ENCODE measurements at regions not wholly inside any gene's neighbourhood (a gene's known extent, or its start where the extent isn't known, plus 50 kb on each side); places are given as distances from the start of the nearest gene placed in this dataset.
A peak's percentile ranks its signal among the peaks of the same experiment; 100 is the strongest.

GRCh38 chr14:105864651-105865265, 338.4 kb downstream of the TMEM121 start:
- H3K36me3 ChIP-seq (ENCODE audit: insufficient read depth, low read length), result no peaks in the 10 kb centered on the region
- peak in 2 of 14 experiments; percentile 4 to 32 for DNase-seq

GRCh38 chr14:105865266-105865903, 339.0 kb downstream of the TMEM121 start:
- Mint-ChIP-seq H3K4me1 (ENCODE audit: low read depth) (peaks cover 24% of the 10 kb centered on the region), H3K27me3 (peaks cover 12% of the 10 kb centered on the region), H3K4me3 (no peak overlapping the region), H3K27ac (no peak overlapping the region), H3K9me3 (no peaks in the 10 kb centered on the region), H3K36me3 (ENCODE audit: low read depth) (no peaks in the 10 kb centered on the region)
- Histone ChIP-seq H3K36me3 (ENCODE audit: insufficient read depth, low read length) (no peaks in the 10 kb centered on the region), H3K4me1 (ENCODE audit: insufficient read depth, low read length) (peaks cover 20% of the 10 kb centered on the region), H3K27ac (ENCODE audit: low read depth in 1 of 2, low read length in 2 of 2) (no peak overlapping the region), H3K27me3 (ENCODE audit: control insufficient read depth in 1 of 2, insufficient read depth in 2 of 2, low read length in 2 of 2) (peaks cover 8 to 12% of the 10 kb centered on the region in 2 experiments), H3K4me3 (ENCODE audit: low read length) (no peak overlapping the region), H3K9me3 (ENCODE audit: control insufficient read depth in 1 of 2, insufficient read depth in 1 of 2, low read length in 2 of 2) (peaks cover 0 to 26% of the 10 kb centered on the region in 2 experiments)
- no peak for ATAC-seq (ENCODE audit: poor library complexity)
- CTCF ChIA-PET, result no interaction called here
- TF ChIP-seq CTCF (IDR thresholded peaks at IDR 0.05), result no peak
- intact Hi-C loops (cut with DNase I, micrococcal nuclease), result no loop called here
- POLR2A ChIA-PET, result no interaction called here
- DNase-seq, result peak in 2 of 14 experiments; percentile 6 to 22

More at GRCh38 chr14:105864651-105865265, 338.4 kb downstream of the TMEM121 start:
- no peak for TF ChIP-seq CTCF (IDR thresholded peaks at IDR 0.05)
- no peak overlapping the region for H3K4me3 Mint-ChIP-seq
- ATAC-seq (ENCODE audit: poor library complexity), result no peak
- POLR2A ChIA-PET, result no interaction called here
- H3K27ac Mint-ChIP-seq, result no peak overlapping the region
- CTCF ChIA-PET, result no interaction called here
- intact Hi-C loops (cut with DNase I, micrococcal nuclease), result no loop called here
- peaks cover 27% of the 10 kb centered on the region for H3K4me1 Mint-ChIP-seq (ENCODE audit: low read depth)
- peaks cover 26% of the 10 kb centered on the region for H3K4me1 ChIP-seq (ENCODE audit: insufficient read depth, low read length)
- no peak overlapping the region for H3K27ac ChIP-seq (ENCODE audit: low read depth in 1 of 2, low read length in 2 of 2)
- peaks cover 0 to 31% of the 10 kb centered on the region in 2 experiments for H3K9me3 ChIP-seq (ENCODE audit: control insufficient read depth in 1 of 2, insufficient read depth in 1 of 2, low read length in 2 of 2)
- H3K27me3 ChIP-seq (ENCODE audit: control insufficient read depth in 1 of 2, insufficient read depth in 2 of 2, low read length in 2 of 2), result peaks cover 8 to 12% of the 10 kb centered on the region in 2 experiments
- peaks cover 12% of the 10 kb centered on the region for H3K27me3 Mint-ChIP-seq
- H3K9me3 Mint-ChIP-seq, result no peaks in the 10 kb centered on the region
- H3K4me3 ChIP-seq (ENCODE audit: low read length), result no peak overlapping the region
- no peaks in the 10 kb centered on the region for H3K36me3 Mint-ChIP-seq (ENCODE audit: low read depth)

- Histone ChIP-seq H3K4me1 (ENCODE audit: insufficient read depth, low read length) (peaks cover 12% of the 10 kb centered on the region), H3K27me3 (ENCODE audit: control insufficient read depth in 1 of 2, insufficient read depth in 2 of 2, low read length in 2 of 2) (peaks cover 8 to 12% of the 10 kb centered on the region in 2 experiments), H3K27ac (ENCODE audit: low read depth in 1 of 2, low read length in 2 of 2) (no peak overlapping the region), H3K4me3 (ENCODE audit: low read length) (no peak overlapping the region), H3K9me3 (ENCODE audit: control insufficient read depth in 1 of 2, insufficient read depth in 1 of 2, low read length in 2 of 2) (peaks cover 0 to 26% of the 10 kb centered on the region in 2 experiments), H3K36me3 (ENCODE audit: insufficient read depth, low read length) (no peaks in the 10 kb centered on the region)
- peak in 2 of 14 experiments; percentile 5 to 21 for DNase-seq
- Mint-ChIP-seq H3K27ac (no peak overlapping the region), H3K4me1 (ENCODE audit: low read depth) (peaks cover 17% of the 10 kb centered on the region), H3K27me3 (peaks cover 12% of the 10 kb centered on the region), H3K36me3 (ENCODE audit: low read depth) (no peaks in the 10 kb centered on the region), H3K4me3 (no peak overlapping the region), H3K9me3 (no peaks in the 10 kb centered on the region)
- TF ChIP-seq CTCF (IDR thresholded peaks at IDR 0.05), result no peak
- intact Hi-C loops (cut with DNase I, micrococcal nuclease), result no loop called here
- CTCF ChIA-PET, result no interaction called here
- ATAC-seq (ENCODE audit: poor library complexity), result no peak
- POLR2A ChIA-PET, result no interaction called here
Measured at GRCh38 chr14:105865904-105866840, 339.8 kb downstream of the TMEM121 start.

Measured in CD4-positive, alpha-beta T cell (primary cell).